ENCODE measurements at regions not wholly inside any gene's neighbourhood (a gene's known extent, or its start where the extent isn't known, plus 50 kb on each side); places are given as distances from the start of the nearest gene placed in this dataset.

GRCh38 chr3:182246870-182247269, 535.1 kb downstream of the SOX2 start:
- Histone ChIP-seq H3K4me3 (ENCODE audit: low read depth, low read length) (no peak overlapping the region), H3K27me3 (ENCODE audit: control insufficient read depth, insufficient read depth, low read length) (no peaks in the 10 kb centered on the region), H3K9me3 (ENCODE audit: control insufficient read depth, insufficient read depth, low read length) (peaks cover 23% of the 10 kb centered on the region), H3K27ac (ENCODE audit: low read depth, low read length) (no peak overlapping the region)
- TF ChIP-seq CTCF (IDR thresholded peaks at IDR 0.05; ENCODE audit: low read depth, low read length), result no peak
- ChIA-PET POLR2A (no interaction called here), CTCF (no interaction called here)
- no peak for DNase-seq (ENCODE audit: low read depth, low spot score)

GRCh38 chr3:182248349-182248880, 536.7 kb downstream of the SOX2 start:
- H3K27me3 ChIP-seq (ENCODE audit: control insufficient read depth, insufficient read depth, low read length), result no peaks in the 10 kb centered on the region
- CTCF ChIA-PET, result no interaction called here
- no peak overlapping the region for H3K27ac ChIP-seq (ENCODE audit: low read depth, low read length)
- TF ChIP-seq CTCF (IDR thresholded peaks at IDR 0.05; ENCODE audit: low read depth, low read length), result no peak
- POLR2A ChIA-PET, result no interaction called here
- DNase-seq (ENCODE audit: low read depth, low spot score), result no peak
- H3K4me3 ChIP-seq (ENCODE audit: low read depth, low read length), result no peak overlapping the region
- peaks cover 23% of the 10 kb centered on the region for H3K9me3 ChIP-seq (ENCODE audit: control insufficient read depth, insufficient read depth, low read length)

- CTCF ChIA-PET, result no interaction called here
- no peak overlapping the region for H3K4me3 ChIP-seq (ENCODE audit: low read depth, low read length)
- no peaks in the 10 kb centered on the region for H3K27me3 ChIP-seq (ENCODE audit: control insufficient read depth, insufficient read depth, low read length)
- no peak overlapping the region for H3K27ac ChIP-seq (ENCODE audit: low read depth, low read length)
- no peak for TF ChIP-seq CTCF (IDR thresholded peaks at IDR 0.05; ENCODE audit: low read depth, low read length)
- no peak for DNase-seq (ENCODE audit: low read depth, low spot score)
- POLR2A ChIA-PET, result no interaction called here
- peaks cover 12% of the 10 kb centered on the region for H3K9me3 ChIP-seq (ENCODE audit: control insufficient read depth, insufficient read depth, low read length)
These were observed 540.5 kb upstream of the ATP11B start for GRCh38 chr3:182252802-182253201.

GRCh38 chr3:182255158-182255557, 538.1 kb upstream of the ATP11B start:
- H3K4me3 ChIP-seq (ENCODE audit: low read depth, low read length), result no peak overlapping the region
- H3K27me3 ChIP-seq (ENCODE audit: control insufficient read depth, insufficient read depth, low read length), result no peaks in the 10 kb centered on the region
- H3K27ac ChIP-seq (ENCODE audit: low read depth, low read length), result no peak overlapping the region
- no peak for DNase-seq (ENCODE audit: low read depth, low spot score)
- TF ChIP-seq CTCF (IDR thresholded peaks at IDR 0.05; ENCODE audit: low read depth, low read length), result no peak
- POLR2A ChIA-PET, result no interaction called here
- CTCF ChIA-PET, result no interaction called here
- H3K9me3 ChIP-seq (ENCODE audit: control insufficient read depth, insufficient read depth, low read length), result peaks cover 4% of the 10 kb centered on the region

- no peak for DNase-seq (ENCODE audit: low read depth, low spot score)
- H3K4me3 ChIP-seq (ENCODE audit: low read depth, low read length), result no peak overlapping the region
- no peak overlapping the region for H3K27ac ChIP-seq (ENCODE audit: low read depth, low read length)
- H3K27me3 ChIP-seq (ENCODE audit: control insufficient read depth, insufficient read depth, low read length), result no peaks in the 10 kb centered on the region
- POLR2A ChIA-PET, result no interaction called here
- H3K9me3 ChIP-seq (ENCODE audit: control insufficient read depth, insufficient read depth, low read length), result peaks cover 4% of the 10 kb centered on the region
- CTCF ChIA-PET, result no interaction called here
- no peak for TF ChIP-seq CTCF (IDR thresholded peaks at IDR 0.05; ENCODE audit: low read depth, low read length)
These were observed 535.9 kb upstream of the ATP11B start for GRCh38 chr3:182257361-182257760.
